ENCODE measurements at regions not wholly inside any gene's neighbourhood (a gene's known extent, or its start where the extent isn't known, plus 50 kb on each side); places are given as distances from the start of the nearest gene placed in this dataset.

DNA sequence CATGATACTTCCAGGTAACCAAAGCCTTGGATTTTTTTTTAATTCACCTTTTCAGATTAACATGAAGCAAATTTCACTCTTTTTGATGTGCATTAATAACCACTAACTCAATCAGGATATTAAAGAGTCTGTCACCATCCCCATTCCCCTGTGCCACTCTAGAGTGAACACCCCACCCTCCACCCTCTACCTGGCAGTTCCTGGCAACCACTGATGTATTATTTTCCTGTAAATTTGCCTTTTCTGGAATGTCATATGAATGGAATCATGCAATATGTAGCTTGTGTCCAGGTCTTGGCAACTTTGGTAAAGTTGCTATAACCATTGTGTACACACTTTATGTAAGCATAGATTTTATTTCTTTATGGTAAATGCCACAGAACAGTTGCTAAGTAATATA, 627.6 kb downstream of the MCTP2 start (continued):
- TF ChIP-seq CHD7 (IDR thresholded peaks at IDR 0.05; ENCODE audit: insufficient replicate concordance, low read length) (no peak), TEAD4 (IDR thresholded peaks at IDR 0.05; ENCODE audit: low read depth, low read length) (no peak), FOSL1 (IDR thresholded peaks at IDR 0.05; ENCODE audit: insufficient read depth, low read depth, low read length) (no peak)

Data from H1 (cell line).